ENCODE measurements at regions not wholly inside any gene's neighbourhood (a gene's known extent, or its start where the extent isn't known, plus 50 kb on each side); places are given as distances from the start of the nearest gene placed in this dataset.

DNA sequence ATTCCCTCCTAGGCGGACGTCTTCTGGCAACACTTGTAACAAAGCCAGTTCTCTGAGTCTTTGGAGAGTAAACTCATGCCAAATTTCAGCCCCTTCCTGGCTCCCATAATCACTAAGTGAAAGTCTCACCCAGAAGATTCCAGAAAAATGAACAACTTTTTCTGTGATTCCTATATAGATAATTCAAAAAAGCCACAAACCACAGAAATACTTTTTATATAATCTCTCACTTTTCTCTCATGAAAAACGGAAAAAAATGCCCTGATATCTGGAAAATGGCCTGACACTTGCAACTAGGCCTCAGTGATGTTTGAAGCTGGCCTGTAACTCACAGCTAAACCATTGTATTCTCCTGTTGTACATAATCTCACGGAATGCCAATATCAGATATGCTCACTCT, 296.2 kb downstream of the HTR7 start:
- DNase-seq, result no peak
- Histone ChIP-seq H3K4me3 (no peak overlapping the region), H3K9me3 (ENCODE audit: control insufficient read depth in 4 of 4, insufficient read depth in 3 of 4, low read length in 3 of 4) (no peaks in the 10 kb centered on the region), H3K4me1 (ENCODE audit: control insufficient read depth in 5 of 5, insufficient read depth in 5 of 5, low read length in 5 of 5) (no peaks in the 10 kb centered on the region), H3K27ac (ENCODE audit: low read depth in 1 of 2, low read length in 1 of 2) (no peak overlapping the region), H3K9ac (ENCODE audit: insufficient read depth in 1 of 2, low read length in 2 of 2) (no peak overlapping the region), H3K36me3 (ENCODE audit: control insufficient read depth in 4 of 4, insufficient read depth in 4 of 4, low read length in 4 of 4) (no peaks in the 10 kb centered on the region), H3K27me3 (ENCODE audit: control insufficient read depth in 3 of 3, insufficient read depth in 3 of 3, low read length in 2 of 3) (no peaks in the 10 kb centered on the region)
- WGBS, 2 donors, result 48 to 88% methylated on average over 4 of the region's 4 CpGs
- TF ChIP-seq, protein P1, sequence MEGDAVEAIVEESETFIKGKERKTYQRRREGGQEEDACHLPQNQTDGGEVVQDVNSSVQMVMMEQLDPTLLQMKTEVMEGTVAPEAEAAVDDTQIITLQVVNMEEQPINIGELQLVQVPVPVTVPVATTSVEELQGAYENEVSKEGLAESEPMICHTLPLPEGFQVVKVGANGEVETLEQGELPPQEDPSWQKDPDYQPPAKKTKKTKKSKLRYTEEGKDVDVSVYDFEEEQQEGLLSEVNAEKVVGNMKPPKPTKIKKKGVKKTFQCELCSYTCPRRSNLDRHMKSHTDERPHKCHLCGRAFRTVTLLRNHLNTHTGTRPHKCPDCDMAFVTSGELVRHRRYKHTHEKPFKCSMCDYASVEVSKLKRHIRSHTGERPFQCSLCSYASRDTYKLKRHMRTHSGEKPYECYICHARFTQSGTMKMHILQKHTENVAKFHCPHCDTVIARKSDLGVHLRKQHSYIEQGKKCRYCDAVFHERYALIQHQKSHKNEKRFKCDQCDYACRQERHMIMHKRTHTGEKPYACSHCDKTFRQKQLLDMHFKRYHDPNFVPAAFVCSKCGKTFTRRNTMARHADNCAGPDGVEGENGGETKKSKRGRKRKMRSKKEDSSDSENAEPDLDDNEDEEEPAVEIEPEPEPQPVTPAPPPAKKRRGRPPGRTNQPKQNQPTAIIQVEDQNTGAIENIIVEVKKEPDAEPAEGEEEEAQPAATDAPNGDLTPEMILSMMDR (IDR thresholded peaks at IDR 0.05; ENCODE audit: control extremely low read depth, extremely low read depth), result no peak
- no peak for ATAC-seq (ENCODE audit: insufficient read depth, low FRiP score)

DNA sequence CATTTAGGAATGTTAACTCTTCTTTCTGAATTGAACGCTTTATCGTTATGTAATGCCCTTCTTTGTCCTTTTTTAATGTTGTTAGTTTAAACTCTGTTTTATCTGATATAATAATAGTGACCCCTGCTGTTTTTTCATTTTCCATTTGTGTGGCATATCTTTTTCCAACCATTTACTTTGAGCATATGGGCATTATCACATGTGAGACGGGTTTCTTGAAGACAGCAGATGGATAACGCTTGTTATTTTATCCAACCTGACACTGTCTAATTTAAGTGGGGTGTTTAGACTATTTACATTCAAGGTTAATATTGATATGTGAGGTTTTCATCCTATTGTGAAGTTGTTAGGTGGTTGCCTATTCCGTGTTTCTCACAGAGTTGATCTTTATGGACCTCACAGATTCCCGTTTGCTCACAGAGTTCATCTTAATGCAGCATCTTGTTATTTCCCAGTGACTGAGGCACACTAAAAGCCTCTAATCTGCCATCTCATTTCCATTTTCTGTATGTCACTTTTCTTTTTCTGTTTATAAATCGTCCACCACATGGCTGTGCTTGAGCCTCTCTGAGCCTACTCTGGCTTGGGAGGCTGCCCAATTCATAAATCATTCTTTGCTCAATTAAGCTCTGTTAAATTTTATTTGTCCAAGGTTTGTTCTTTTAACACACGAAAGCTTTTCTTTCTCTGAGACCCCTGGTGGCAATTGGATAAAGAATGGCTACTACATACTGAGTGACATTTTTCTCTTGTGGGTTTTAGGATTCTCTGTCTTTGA, 286.2 kb downstream of the HTR7 start:
- 86 to 91% methylated on average over 8 of the region's 8 CpGs for WGBS, 2 donors
- Histone ChIP-seq H3K9me3 (ENCODE audit: control insufficient read depth in 4 of 4, insufficient read depth in 3 of 4, low read length in 3 of 4) (peaks cover 0 to 6% (median 0%) of the 10 kb centered on the region in 4 donors), H3K27ac (ENCODE audit: low read depth in 1 of 2, low read length in 1 of 2) (no peak overlapping the region), H3K4me3 (no peak overlapping the region), H3K4me1 (ENCODE audit: control insufficient read depth in 5 of 5, insufficient read depth in 5 of 5, low read length in 5 of 5) (no peaks in the 10 kb centered on the region), H3K36me3 (ENCODE audit: control insufficient read depth in 4 of 4, insufficient read depth in 4 of 4, low read length in 4 of 4) (no peaks in the 10 kb centered on the region), H3K9ac (ENCODE audit: insufficient read depth in 1 of 2, low read length in 2 of 2) (no peak overlapping the region), H3K27me3 (ENCODE audit: control insufficient read depth in 3 of 3, insufficient read depth in 3 of 3, low read length in 2 of 3) (no peaks in the 10 kb centered on the region)
- TF ChIP-seq, protein P1 (IDR thresholded peaks at IDR 0.05; ENCODE audit: control extremely low read depth, extremely low read depth), result no peak
- DNase-seq, result no peak
- no peak for ATAC-seq (ENCODE audit: insufficient read depth, low FRiP score)

DNA sequence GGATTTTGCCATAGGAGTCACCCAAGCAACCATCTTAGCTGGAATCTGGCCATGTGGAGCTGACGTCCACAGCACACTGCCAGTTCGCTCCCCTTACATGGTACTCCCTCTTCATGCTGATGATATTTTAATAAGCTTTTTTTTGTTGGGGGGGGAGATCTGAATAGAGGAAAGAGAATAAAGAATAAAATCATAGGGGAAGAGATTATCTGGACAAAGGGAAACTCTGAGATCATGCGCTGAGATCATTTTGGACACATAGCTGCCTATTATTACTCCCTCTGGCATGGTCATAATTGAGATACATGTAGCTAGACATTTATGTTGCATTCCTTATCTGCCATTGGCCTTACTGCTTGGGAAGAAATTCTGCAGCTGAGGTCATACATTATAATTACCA, 282.7 kb downstream of the HTR7 start:
- ATAC-seq (ENCODE audit: insufficient read depth, low FRiP score), result no peak

More for the DNA sequence above, 282.7 kb downstream of the HTR7 start:
- WGBS, 2 donors, result 83 to 92% methylated on average over 3 of the region's 3 CpGs
- peaks cover 0 to 6% (median 0%) of the 10 kb centered on the region in 4 donors for H3K9me3 ChIP-seq (ENCODE audit: control insufficient read depth in 4 of 4, insufficient read depth in 3 of 4, low read length in 3 of 4)
- no peak overlapping the region for H3K9ac ChIP-seq (ENCODE audit: insufficient read depth in 1 of 2, low read length in 2 of 2)
- DNase-seq, result no peak
- no peak overlapping the region for H3K4me3 ChIP-seq
- H3K36me3 ChIP-seq (ENCODE audit: control insufficient read depth in 4 of 4, insufficient read depth in 4 of 4, low read length in 4 of 4), result no peaks in the 10 kb centered on the region
- H3K4me1 ChIP-seq (ENCODE audit: control insufficient read depth in 5 of 5, insufficient read depth in 5 of 5, low read length in 5 of 5), result no peaks in the 10 kb centered on the region
- TF ChIP-seq, protein P1 (IDR thresholded peaks at IDR 0.05; ENCODE audit: control extremely low read depth, extremely low read depth), result no peak
- no peak overlapping the region for H3K27ac ChIP-seq (ENCODE audit: low read depth in 1 of 2, low read length in 1 of 2)
- H3K27me3 ChIP-seq (ENCODE audit: control insufficient read depth in 3 of 3, insufficient read depth in 3 of 3, low read length in 2 of 3), result no peaks in the 10 kb centered on the region
